HL-60 (cell line): ENCODE measurements at regions not wholly inside any gene's neighbourhood (a gene's known extent, or its start where the extent isn't known, plus 50 kb on each side); places are given as distances from the start of the nearest gene placed in this dataset.

ENCODE experiments used
- CTCF ChIP-seq: IDR thresholded peaks from one replicate; pipeline ENCODE4 v1.5.1; 2011; ENCODE audit warnings: low read length, control low read depth, inconsistent platforms; ENCODE audit not compliant: insufficient read depth
- POLR2AphosphoS5 ChIP-seq: IDR thresholded peaks from 2 replicates; pipeline ENCODE4 v1.6.1; 2012; ENCODE audit warnings: low read depth

- TF ChIP-seq CTCF (no peak), POLR2AphosphoS5 (no peak)
Measured at GRCh38 chr4:59540311-59540710, 1659.8 kb upstream of the ADGRL3 start.
